Neural cell (in vitro differentiated cells): ENCODE measurements at regions not wholly inside any gene's neighbourhood (a gene's known extent, or its start where the extent isn't known, plus 50 kb on each side); places are given as distances from the start of the nearest gene placed in this dataset.

Experiments used
- CTCF ChIP-seq: fragments of 450-650 bp; IDR thresholded peaks from 2 replicates; pipeline ENCODE4 v1.5.1; 2014; ENCODE audit warnings: antibody characterized with exemption, mild to moderate bottlenecking, moderate library complexity; ENCODE audit not compliant: poor library complexity, severe bottlenecking
- EZH2 ChIP-seq: fragments of 200-600, 300-800 bp; shearing (Covaris generic), sonication (generic); IDR thresholded peaks from 2 replicates; pipeline ENCODE4 v1.6.1; 2014; ENCODE audit warnings: antibody characterized with exemption, low read length, borderline replicate concordance, mild to moderate bottlenecking; ENCODE audit not compliant: insufficient read depth, poor library complexity, severe bottlenecking
- SMC3 ChIP-seq: fragments of 450-650 bp; conservative IDR thresholded peaks from 2 replicates; pipeline ENCODE4 v1.6.1; 2014; ENCODE audit warnings: antibody characterized with exemption, mild to moderate bottlenecking, moderate library complexity; ENCODE audit not compliant: poor library complexity

- TF ChIP-seq CTCF, result no peak
- TF ChIP-seq EZH2, result no peak
- no peak for TF ChIP-seq SMC3
These were observed 192.1 kb downstream of the CBLN1 start for GRCh38 chr16:49089533-49089932.
